SKM-1 (cell line): ENCODE measurements at regions not wholly inside any gene's neighbourhood (a gene's known extent, or its start where the extent isn't known, plus 50 kb on each side); places are given as distances from the start of the nearest gene placed in this dataset.
"Not testable (repeated sequence)": the region's sequence is repeated elsewhere in the genome, so short reads cannot be mapped to it uniquely, and the experiment has no call there.

ENCODE experiments used
- DNase-seq: peaks from one replicate; lab custom pipeline; 2025; ENCODE audit not compliant: unreplicated experiment; lab: John Stamatoyannopoulos, UW

DNA sequence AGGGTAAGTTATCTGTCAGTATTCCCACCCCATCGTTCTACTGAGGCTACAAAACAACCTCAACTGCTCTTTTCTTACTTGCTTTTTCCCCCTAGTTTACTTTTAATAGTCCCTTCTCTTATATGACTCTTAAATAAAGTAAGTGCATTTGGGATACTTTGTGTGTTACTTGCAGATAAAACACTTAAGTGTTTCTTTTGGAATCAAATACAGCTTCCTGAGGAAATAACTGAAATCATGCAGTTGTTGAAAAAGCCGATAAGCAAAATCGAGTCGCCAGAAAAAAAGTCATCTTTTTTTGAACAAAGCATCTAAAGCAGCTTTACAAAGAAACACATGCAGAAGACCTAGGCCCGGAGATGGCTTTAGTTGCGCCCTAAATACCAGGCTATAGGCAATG, 53.5 kb upstream of the EPB41L4A start:
- DNase-seq: no peak

DNA sequence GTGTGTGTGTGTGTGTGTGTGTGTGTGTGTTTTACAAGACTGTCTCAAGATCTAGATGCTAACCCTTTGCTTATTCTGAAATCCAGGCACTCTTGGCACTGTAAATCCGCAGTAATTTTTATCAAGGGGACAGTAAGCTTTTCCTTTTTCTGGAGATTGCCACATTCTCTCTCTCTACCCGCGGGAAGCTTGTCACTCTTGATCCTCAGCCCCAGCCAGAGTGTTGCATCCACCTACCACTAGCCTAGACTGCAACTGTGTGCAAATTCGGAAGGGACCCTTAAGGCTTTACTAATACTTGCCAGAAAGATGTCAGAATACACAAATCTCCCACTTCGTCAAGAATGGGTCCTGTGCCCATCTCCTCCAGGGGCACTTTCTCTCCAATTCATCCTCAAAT, 54.9 kb upstream of the EPB41L4A start:
- no peak for DNase-seq

DNA sequence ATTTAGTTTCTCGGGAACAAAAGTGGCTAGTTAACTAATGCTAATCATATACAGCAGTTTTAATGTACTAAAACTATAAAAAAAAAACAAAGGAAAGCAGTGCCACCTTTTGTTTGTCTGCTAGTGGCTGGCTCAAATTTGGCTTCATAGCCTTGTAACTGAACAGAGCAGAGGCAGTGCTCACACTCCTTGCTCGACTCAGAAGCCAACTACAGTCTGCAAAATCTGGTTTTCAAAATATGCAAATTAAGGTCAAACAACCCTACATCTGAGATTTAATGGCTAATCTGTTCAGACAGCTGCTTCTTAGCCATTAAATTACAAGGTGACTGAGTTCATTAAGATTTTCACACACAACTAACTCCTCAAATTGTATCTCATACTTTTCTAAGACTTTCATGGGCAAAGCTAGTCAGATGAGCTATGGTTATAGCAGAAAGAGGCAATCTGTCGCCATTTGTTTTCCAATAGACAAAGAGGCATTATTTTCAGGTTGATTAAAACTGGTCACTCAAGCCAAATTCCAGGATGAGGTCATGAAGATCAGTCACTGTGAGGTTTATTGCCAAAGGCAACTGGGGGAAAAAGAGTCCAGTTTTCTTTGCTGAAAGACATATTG, 56.8 kb upstream of the EPB41L4A start:
- DNase-seq: no peak

DNA sequence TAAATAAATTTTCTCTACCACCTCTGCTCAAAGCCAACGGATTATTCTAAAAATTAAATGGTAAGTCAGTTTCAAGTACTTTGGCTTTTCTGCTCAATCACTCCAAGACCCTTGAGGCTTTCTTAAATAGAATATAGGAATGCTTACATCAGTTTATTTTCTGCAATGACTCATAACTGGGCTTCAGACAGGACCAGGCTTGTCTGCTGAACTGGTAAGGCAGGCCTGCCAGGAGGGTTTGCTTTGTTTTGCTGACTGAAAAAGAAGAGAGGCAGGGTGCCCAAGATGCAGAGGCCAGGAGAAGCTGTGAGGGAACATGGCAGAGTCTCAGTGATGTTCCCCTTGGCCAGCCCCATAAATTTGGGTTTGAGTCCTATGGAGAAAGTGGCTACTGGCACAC, 60.3 kb upstream of the EPB41L4A start:
- no peak for DNase-seq

DNA sequence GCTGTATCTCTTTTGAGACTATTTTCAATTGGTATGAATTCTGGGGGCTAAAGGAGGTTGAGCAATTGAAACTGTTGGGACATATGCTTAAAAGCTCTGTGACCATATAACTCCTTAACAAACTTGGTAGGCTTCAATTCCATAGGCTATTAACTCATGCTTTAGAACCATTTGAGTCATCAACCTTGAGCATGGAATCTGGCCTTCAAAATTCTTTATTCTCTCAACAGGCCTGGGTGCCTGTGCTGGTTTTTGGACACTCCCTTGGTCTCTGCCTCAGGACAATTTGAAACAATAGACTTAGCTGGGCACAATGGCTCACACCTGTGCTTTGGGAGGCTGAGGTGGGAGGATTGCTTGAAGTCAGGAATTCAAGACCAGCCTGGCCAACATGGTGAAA, 61.4 kb upstream of the EPB41L4A start:
- DNase-seq: no peak

DNA sequence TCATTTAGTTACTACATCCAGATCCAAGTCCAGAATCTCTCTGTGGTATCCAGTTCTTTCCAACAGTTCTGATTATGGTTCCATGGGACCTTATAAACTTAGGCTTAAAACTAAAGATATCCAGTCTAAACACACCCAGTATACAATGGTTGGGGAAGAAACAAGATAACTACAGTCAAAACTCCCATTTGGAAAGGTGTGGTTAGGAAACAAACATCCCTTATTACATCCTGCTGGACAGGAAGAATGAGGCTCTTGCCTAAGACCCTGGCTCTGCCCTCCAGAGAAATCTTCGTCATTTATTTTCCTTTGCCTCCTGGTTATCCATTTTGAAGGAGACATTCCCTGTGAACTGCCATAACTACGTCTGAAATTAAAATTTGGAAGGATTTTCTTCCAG, 64.6 kb upstream of the EPB41L4A start:
- no peak for DNase-seq

DNA sequence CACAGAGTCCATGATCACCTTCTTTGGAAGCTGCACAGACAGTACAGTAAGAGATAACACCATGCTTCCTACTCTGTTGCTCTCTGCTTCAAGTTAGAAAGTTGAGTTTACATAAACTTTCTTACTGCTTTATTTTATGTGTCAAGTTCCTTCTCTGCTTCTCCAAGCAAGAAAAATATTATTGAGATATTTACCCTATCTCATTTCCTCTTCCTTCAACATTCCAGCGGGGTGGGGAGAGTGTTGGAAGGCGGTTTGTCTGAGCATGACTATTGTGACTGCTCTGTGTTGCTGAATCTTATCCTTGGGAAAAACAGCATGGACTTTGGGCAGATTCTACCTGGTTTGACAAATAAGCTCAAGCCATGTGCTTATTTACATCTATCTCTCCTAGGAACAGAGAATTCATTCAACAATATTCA, 66.9 kb upstream of the EPB41L4A start:
- no peak for DNase-seq

DNA sequence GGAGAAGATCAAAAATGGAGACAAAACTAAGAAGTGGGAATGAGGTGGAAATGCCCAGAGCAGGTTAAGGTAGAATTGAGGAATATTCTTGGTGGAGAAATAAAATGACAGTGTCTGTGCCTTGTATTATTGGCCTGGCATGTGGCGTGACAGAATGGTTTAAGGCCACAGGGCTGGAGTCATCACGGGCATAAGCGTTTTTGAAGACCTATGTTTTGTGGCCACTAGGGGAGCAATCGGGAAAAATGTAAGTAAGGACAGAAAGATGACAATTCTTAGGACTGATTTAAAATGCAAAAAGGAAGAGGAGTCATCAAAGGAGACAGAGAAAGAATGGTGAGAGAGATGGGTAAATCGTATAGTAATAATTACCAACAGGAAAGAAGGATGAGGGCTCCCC, 72.2 kb upstream of the EPB41L4A start:
- DNase-seq: no peak

DNA sequence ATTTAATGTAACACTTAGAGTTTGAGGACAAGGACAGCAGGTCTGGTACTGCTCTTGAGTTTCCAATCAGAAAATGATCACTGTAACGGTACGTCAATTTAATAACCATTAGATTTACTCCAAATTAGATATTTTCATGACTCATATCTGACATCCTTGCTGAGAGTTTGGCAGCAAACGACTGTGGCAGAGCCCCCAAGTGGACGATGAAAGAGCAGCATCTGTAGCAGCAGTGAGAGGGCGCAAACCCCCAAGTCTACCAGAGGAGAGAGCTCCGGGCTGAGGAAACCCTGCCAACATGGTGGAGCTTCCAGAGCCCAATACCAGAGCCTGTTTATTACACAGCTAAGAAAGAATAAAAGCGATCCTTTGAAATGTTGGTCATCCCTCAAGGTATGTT, 73.2 kb upstream of the EPB41L4A start:
- peak; percentile 49 for DNase-seq

DNA sequence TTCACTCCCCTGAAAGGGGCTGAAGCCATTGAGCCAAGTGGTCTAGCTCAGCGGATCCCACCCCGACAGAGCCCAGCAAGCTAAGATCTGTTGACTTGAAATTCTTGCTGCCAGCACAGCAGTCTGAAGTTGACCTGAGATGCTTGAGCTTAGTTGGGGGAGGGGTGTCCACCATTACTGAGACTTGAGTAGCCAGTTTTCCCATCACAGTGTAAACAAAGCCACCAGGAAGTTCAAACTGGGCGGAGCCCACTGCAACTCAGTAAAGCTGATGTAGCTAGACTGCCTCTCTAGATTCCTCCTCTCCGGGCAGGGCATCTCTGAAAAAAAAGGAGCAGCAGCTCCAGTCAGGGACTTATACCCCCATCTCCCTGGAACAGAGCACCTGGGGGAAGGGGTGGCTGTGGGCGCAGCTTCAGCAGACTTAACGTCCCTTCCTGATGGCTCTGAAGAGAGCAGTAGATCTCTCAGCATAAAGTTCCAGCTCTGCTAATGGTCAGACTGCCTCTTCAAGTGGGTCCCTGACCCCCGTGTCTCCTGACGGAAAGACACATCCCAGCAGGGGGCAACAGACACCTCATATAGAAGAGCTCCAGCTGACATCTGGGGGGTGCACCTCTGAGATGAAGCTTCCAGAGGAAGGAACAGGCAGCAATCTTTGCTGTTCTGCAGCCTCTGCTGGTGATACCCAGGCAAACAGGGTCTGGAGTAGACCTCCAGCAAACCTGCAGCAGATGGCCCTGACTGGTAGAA, 84.8 kb upstream of the EPB41L4A start:
- not testable (repeated sequence) for DNase-seq

DNA sequence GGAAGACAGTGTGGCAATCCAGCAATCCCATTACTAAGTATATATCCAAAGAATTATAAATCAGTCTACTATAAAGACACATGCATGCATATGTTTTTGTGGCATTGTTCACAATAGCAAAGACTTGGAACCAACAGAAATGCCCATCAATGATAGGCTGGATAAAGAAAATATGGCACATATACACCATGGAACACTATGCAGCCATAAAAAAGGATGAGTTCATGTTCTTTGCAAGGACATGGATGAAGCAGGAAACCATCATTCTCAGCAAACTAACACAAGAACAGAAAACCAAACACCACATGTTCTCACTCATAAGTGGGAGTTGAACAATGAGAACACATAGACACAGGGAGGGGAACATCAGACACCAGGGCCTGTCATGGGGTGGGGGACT, 90.0 kb upstream of the EPB41L4A start:
- DNase-seq: not testable (repeated sequence)

DNA sequence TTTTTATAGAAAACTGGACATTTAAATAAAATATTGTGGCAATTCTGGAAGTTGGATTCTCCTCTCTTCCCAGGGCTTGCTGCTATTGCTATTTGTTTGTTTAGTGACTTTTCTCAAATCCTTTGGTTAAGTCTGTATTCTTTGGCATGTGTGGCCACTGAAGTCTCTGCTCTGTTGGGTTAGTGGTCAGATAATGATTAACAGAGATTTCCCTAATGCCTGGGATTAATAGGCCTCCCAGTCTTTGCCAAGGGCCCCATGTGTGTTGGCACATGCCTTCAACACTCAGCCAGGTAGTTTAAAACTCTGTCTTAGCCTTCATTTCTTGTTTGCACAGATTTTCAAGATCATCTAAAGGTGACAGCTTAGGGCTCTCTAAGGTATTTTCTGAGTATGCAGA, 92.8 kb upstream of the EPB41L4A start:
- DNase-seq: no peak

DNA sequence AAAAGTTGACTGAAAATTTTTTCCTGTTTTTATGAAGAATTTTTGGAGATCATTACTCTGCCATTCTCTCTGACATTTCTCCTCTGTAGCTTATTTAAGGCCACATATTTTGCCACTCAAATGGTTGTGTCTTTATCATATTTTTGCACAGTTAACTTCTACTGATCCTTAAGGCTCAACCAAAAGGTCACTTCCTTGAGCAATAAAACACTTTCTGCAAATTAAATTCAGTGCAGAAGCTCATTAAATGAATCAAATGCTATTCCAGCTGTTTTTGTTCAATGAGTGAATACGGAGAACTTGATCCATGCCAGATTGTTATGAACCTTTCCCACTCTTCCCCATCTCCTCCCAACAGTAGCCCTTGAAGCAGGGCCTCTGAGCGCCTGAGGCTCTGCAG, 93.8 kb upstream of the EPB41L4A start:
- no peak for DNase-seq

DNA sequence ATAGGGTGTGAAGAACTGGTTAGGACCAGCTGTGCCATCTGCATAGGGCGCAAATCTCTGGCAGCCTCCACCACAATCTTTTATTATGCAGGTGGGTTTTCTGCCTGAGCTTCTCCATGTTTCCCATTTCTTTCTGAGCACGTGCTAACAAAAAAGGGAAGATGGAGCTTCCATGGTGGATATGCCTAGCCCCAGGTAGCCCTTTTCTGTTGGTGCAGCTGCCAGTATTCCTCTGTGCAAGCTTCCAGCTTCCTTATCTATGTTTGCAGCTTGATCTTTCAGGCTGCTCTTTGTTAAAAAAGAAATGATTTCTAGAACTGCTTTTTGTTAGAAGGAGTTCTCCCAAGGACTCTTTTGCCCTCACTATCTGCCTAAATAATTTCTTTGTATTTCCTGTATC, 95.0 kb upstream of the EPB41L4A start:
- DNase-seq: no peak

DNA sequence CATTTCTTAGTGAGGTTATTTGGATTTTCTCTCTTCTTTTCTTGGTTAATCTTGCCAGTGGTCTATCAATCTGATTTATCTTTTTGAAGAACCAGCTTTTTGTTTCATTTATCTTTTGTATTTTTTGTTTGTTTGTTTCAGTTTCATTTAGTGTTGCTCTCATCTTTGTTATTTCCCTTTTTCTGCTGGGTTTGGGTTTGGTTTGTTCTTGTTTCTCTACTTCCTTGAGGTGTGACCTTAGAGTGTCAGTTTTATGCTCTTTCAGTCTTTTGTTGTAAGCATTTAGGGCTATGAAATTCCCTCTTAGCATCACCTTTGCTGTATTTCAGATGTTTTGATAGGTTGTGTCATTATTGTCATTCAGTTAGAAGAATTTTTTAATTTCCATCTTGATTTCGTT, 101.4 kb upstream of the EPB41L4A start:
- DNase-seq: not testable (repeated sequence)

DNA sequence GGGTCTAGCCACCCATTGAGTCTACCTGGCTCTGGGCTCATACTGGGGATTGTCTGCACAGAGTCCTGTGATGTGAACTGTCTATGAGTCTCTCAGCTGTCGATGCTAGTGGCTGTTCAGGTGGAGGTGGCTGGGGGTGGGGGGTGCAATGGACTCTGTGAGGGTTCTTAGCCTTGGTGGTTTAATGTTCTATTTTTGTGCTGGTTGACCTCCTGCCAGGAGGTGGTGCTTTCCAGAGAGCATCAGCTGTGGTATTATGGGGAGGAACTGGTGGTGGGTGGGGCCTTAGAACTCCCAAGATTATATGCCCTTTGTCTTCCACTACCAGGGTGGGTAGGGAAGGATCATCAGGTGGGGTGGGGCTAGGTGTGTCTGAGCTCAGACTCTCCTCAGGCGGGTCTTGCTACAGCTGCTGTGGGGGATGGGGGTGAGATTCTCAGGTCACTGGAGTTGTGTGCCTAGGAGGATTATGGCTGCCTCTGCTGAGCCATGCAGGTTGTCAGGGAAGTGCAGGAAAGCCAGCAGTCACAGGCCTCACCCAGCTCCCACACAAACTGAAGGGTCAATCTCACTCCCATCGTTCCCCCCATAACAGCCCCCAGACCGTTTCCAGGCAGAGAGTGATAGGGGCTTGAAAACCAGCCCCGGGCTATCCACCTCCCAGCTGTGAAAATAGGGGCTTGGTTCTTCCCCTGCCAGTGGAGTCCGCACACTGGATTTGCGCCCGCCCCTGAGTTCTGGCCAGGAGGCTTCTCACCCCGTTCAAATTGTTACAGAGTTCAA, 104.0 kb upstream of the EPB41L4A start:
- not testable (repeated sequence) for DNase-seq

DNA sequence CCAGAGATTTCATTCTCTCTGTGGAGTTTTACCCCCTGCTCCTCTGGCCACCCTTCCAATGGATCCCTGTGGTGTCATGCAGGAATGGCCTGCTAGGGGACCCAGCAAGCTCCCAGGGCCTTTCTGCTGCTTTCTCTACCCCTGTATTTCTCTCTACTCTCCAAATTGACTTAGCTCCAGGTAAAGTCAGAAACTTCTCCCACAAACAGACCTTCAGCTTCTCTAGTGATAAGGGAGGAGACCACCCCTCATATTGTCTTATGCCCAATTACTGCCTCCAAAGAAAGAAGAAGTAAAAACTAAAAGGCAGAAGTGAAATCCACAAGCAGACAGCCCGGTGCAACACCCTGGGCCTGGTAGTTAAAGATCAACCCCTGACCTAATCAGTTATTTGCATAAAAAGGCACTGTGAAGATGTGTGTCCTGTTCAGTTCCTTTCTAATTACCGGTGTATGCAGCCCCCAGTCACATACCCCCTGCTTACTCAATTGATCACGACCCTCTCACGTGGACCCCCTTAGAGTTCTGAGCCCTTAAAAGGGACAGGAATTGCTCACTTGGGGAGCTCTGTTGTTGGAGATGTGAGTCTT, 104.7 kb upstream of the EPB41L4A start:
- DNase-seq: not testable (repeated sequence)

DNA sequence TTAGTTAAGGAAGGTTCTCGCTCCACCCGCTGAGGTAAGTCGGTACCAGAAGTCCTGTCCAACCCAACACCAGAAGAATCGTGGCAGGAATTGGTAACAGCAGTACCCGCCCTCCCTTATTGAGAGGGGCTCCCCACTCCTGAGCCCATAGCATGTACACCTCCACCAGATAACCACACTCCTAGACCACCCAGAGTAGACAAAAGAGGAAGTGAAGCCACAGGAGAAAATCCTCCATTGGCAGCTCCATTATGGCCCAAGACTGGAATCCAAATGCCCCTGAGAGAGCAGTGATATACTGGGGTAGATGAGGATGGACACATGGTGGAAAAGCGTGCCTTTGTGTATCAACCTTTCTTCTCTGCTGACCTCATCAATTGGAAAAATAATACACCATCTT, 106.1 kb upstream of the EPB41L4A start:
- DNase-seq: no peak

DNA sequence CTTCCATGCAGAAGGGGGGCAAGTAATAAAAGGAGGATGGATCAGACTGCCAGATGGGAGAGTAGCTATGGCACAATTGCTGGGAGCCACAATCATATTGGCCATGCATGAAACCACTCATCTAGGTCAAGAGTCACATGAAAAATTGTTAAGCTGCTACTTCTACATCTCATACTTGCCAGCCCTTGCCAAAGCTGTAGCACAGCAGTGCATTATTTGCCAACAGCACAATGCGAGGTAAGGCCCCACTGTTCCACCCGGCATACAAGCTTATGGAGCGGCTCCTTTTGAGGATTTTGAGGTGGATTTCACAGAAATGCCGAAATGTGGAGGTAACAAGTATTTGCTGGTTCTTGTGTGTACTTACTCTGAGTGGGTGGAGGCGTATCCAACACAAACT, 109.9 kb upstream of the EPB41L4A start:
- DNase-seq: no peak

DNA sequence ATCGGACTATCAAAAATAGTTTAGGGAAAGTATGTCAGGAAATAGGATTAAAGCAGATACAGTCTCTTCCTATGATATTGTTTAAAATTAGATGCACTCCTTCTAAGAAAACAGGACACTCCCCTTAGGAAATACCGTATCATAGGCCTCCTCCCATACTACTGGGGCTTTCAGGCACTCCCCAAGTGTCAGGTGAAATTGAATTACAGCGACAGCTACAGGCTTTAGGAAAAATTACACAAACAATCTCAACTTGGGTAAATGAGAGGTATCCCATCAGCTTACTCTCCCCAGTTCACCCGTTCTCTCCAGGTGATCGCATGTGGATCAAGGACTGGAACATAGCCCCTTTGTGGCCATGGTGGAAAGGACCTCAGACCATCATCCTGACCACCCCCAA, 110.4 kb upstream of the EPB41L4A start:
- no peak for DNase-seq

DNA sequence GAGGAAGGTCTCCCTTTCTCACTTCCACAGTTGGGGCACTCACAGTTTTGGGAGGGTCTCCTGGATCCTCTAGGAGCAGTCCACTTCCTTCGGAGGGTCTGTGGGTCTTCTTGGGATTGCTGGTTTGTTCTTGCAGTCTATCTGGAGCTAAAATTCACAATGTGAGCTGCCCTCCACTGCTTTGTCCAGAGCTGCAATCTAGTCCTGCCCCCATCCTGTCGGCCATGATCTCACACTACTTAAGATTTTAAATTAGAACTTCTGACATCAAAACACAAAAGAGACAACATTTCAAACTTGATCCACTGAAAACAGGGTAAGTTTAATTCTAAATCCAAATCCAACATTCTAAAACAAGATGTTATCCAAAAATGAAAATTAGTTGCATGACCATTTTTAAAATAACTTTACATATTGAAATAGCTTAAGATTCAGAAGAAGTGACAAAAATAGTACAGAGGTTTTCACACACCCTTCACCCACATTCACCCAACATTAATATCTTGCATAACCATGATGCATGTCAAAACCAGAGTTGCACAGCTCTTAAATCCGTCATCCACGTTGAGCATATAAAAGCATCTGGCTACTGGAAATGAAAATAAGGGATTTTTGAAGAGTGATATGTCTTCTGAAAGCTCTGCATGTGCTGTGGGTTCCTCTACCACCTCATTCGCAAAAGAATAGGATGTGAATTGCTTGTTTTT, 113.7 kb upstream of the EPB41L4A start:
- DNase-seq: no peak
